ENCODE measurements at regions not wholly inside any gene's neighbourhood (a gene's known extent, or its start where the extent isn't known, plus 50 kb on each side); places are given as distances from the start of the nearest gene placed in this dataset.

GRCh38 chr12:125210104-125210755 lies 145.0 kb downstream of the AACS start:
- H3K36me3 ChIP-seq (ENCODE audit: control insufficient read depth, insufficient read depth, low read length) = no peaks in the 10 kb centered on the region

GRCh38 chr12:125211464-125211863 lies 146.2 kb downstream of the AACS start:
- Histone ChIP-seq H3K9ac (ENCODE audit: low read length) (no peak overlapping the region), H3K27ac (ENCODE audit: low read depth, low read length) (no peak overlapping the region), H3K27me3 (ENCODE audit: control insufficient read depth, insufficient read depth, low read length) (peaks cover 2% of the 10 kb centered on the region)

More at GRCh38 chr12:125210104-125210755, 145.0 kb downstream of the AACS start:
- Histone ChIP-seq H3K4me1 (ENCODE audit: control insufficient read depth, insufficient read depth, low read length) (no peaks in the 10 kb centered on the region), H3K27ac (ENCODE audit: low read depth, low read length) (no peak overlapping the region), H3K27me3 (ENCODE audit: control insufficient read depth, insufficient read depth, low read length) (peaks cover 2% of the 10 kb centered on the region), H3K9ac (ENCODE audit: low read length) (no peak overlapping the region), H3K4me3 (ENCODE audit: low read length) (no peak overlapping the region)

DNA sequence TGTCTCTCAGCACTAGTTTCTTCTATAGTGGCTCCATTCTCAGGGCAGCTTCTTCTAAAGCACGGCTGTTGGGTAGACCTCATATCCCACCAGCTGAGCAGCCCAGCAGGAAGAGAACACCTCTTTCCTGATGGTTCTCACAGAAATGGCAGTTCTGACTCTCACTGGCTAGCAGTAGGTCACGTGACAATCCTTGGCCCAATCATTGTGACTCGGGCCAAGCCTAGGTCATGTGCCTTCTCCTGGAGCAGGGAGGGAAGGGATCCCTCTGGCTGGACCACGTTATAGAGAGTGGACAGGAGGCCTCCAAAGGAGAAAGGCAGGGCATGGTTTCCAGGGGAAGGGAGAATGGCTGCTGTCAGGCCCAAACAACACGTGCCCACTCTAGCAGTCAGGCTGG lies 149.1 kb downstream of the AACS start:
- Histone ChIP-seq H3K36me3 (ENCODE audit: control insufficient read depth, insufficient read depth, low read length) (no peaks in the 10 kb centered on the region), H3K4me1 (ENCODE audit: control insufficient read depth, insufficient read depth, low read length) (no peaks in the 10 kb centered on the region), H3K27me3 (ENCODE audit: control insufficient read depth, insufficient read depth, low read length) (peaks cover 2% of the 10 kb centered on the region), H3K4me3 (ENCODE audit: low read length) (no peak overlapping the region), H3K27ac (ENCODE audit: low read depth, low read length) (no peak overlapping the region), H3K9ac (ENCODE audit: low read length) (no peak overlapping the region)

More at GRCh38 chr12:125211464-125211863, 146.2 kb downstream of the AACS start:
- Histone ChIP-seq H3K4me1 (ENCODE audit: control insufficient read depth, insufficient read depth, low read length) (no peaks in the 10 kb centered on the region), H3K36me3 (ENCODE audit: control insufficient read depth, insufficient read depth, low read length) (no peaks in the 10 kb centered on the region), H3K4me3 (ENCODE audit: low read length) (no peak overlapping the region)

- Histone ChIP-seq H3K4me1 (ENCODE audit: control insufficient read depth, insufficient read depth, low read length) (no peaks in the 10 kb centered on the region), H3K4me3 (ENCODE audit: low read length) (no peak overlapping the region), H3K9ac (ENCODE audit: low read length) (no peak overlapping the region), H3K27ac (ENCODE audit: low read depth, low read length) (no peak overlapping the region), H3K27me3 (ENCODE audit: control insufficient read depth, insufficient read depth, low read length) (peaks cover 3% of the 10 kb centered on the region), H3K36me3 (ENCODE audit: control insufficient read depth, insufficient read depth, low read length) (no peaks in the 10 kb centered on the region)
Observed at GRCh38 chr12:125216756-125217155, 151.5 kb downstream of the AACS start.

- Histone ChIP-seq H3K27ac (ENCODE audit: low read depth, low read length) (no peak overlapping the region), H3K9ac (ENCODE audit: low read length) (no peak overlapping the region), H3K4me3 (ENCODE audit: low read length) (no peak overlapping the region), H3K27me3 (ENCODE audit: control insufficient read depth, insufficient read depth, low read length) (peaks cover 3% of the 10 kb centered on the region), H3K4me1 (ENCODE audit: control insufficient read depth, insufficient read depth, low read length) (no peaks in the 10 kb centered on the region), H3K36me3 (ENCODE audit: control insufficient read depth, insufficient read depth, low read length) (no peaks in the 10 kb centered on the region)
Observed at GRCh38 chr12:125217308-125217707, 152.1 kb downstream of the AACS start.

DNA sequence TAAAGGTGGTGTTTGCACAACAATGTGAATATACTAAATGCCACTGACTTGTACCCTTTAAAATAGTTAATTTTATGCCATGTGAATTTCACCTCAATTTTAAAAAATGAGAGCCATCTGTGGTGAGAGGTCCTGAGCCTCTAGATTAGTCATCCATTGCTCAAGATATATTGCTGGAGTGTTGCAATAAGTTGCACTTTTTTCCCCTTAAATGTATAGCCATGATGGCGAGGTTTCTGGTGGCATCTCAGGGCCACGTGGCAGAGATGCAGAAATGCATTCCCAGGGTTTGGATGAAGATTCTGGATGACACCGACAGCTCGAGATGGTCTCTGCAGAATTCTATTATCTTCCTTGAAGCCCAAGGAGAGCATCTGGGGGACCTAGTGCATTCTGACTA lies 153.7 kb downstream of the AACS start:
- H3K9ac ChIP-seq (ENCODE audit: low read length) = no peak overlapping the region
- H3K27ac ChIP-seq (ENCODE audit: low read depth, low read length) = no peak overlapping the region
- H3K27me3 ChIP-seq (ENCODE audit: control insufficient read depth, insufficient read depth, low read length) = peaks cover 3% of the 10 kb centered on the region
- no peaks in the 10 kb centered on the region for H3K36me3 ChIP-seq (ENCODE audit: control insufficient read depth, insufficient read depth, low read length)
- H3K4me3 ChIP-seq (ENCODE audit: low read length) = no peak overlapping the region
- H3K4me1 ChIP-seq (ENCODE audit: control insufficient read depth, insufficient read depth, low read length) = no peaks in the 10 kb centered on the region

- Histone ChIP-seq H3K9ac (ENCODE audit: low read length) (no peak overlapping the region), H3K27me3 (ENCODE audit: control insufficient read depth, insufficient read depth, low read length) (peaks cover 3% of the 10 kb centered on the region), H3K36me3 (ENCODE audit: control insufficient read depth, insufficient read depth, low read length) (no peaks in the 10 kb centered on the region), H3K4me1 (ENCODE audit: control insufficient read depth, insufficient read depth, low read length) (no peaks in the 10 kb centered on the region), H3K27ac (ENCODE audit: low read depth, low read length) (no peak overlapping the region), H3K4me3 (ENCODE audit: low read length) (no peak overlapping the region)
Observed at GRCh38 chr12:125220404-125221273, 155.4 kb downstream of the AACS start.

- no peaks in the 10 kb centered on the region for H3K36me3 ChIP-seq (ENCODE audit: control insufficient read depth, insufficient read depth, low read length)
- H3K4me1 ChIP-seq (ENCODE audit: control insufficient read depth, insufficient read depth, low read length) = no peaks in the 10 kb centered on the region
- H3K27me3 ChIP-seq (ENCODE audit: control insufficient read depth, insufficient read depth, low read length) = peaks cover 3% of the 10 kb centered on the region
- H3K27ac ChIP-seq (ENCODE audit: low read depth, low read length) = no peak overlapping the region
- no peak overlapping the region for H3K9ac ChIP-seq (ENCODE audit: low read length)
- no peak overlapping the region for H3K4me3 ChIP-seq (ENCODE audit: low read length)
Observed at GRCh38 chr12:125221602-125222001, 156.4 kb downstream of the AACS start.

DNA sequence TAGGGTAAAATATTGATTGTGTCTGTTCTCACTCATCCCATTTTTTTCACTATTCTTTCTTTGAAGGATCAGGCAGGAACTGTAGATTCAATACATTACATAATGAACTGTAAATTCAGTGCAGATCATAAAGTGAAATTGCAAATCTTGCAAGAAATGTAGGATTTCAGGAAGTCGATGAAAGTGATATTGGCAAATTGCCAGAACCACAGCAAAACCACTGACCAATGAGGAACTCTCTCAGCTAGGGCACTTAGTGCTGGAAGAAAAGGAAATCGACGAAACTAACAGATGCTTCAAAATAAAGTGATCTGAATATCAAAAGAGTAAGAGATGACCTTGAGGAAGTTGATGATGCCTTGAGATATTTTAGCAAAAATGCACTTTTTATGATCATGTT lies 157.6 kb downstream of the AACS start:
- Histone ChIP-seq H3K36me3 (ENCODE audit: control insufficient read depth, insufficient read depth, low read length) (no peaks in the 10 kb centered on the region), H3K4me1 (ENCODE audit: control insufficient read depth, insufficient read depth, low read length) (no peaks in the 10 kb centered on the region), H3K9ac (ENCODE audit: low read length) (no peak overlapping the region), H3K27me3 (ENCODE audit: control insufficient read depth, insufficient read depth, low read length) (peaks cover 3% of the 10 kb centered on the region), H3K27ac (ENCODE audit: low read depth, low read length) (no peak overlapping the region), H3K4me3 (ENCODE audit: low read length) (no peak overlapping the region)

GRCh38 chr12:125225641-125226040 lies 160.4 kb downstream of the AACS start:
- Histone ChIP-seq H3K27me3 (ENCODE audit: control insufficient read depth, insufficient read depth, low read length) (peaks cover 2% of the 10 kb centered on the region), H3K36me3 (ENCODE audit: control insufficient read depth, insufficient read depth, low read length) (no peaks in the 10 kb centered on the region), H3K27ac (ENCODE audit: low read depth, low read length) (no peak overlapping the region), H3K9ac (ENCODE audit: low read length) (no peak overlapping the region), H3K4me1 (ENCODE audit: control insufficient read depth, insufficient read depth, low read length) (no peaks in the 10 kb centered on the region), H3K4me3 (ENCODE audit: low read length) (no peak overlapping the region)

GRCh38 chr12:125228519-125229260 lies 163.5 kb downstream of the AACS start:
- Histone ChIP-seq H3K9ac (ENCODE audit: low read length) (no peak overlapping the region), H3K4me1 (ENCODE audit: control insufficient read depth, insufficient read depth, low read length) (no peaks in the 10 kb centered on the region), H3K27me3 (ENCODE audit: control insufficient read depth, insufficient read depth, low read length) (no peaks in the 10 kb centered on the region), H3K36me3 (ENCODE audit: control insufficient read depth, insufficient read depth, low read length) (no peaks in the 10 kb centered on the region), H3K27ac (ENCODE audit: low read depth, low read length) (no peak overlapping the region), H3K4me3 (ENCODE audit: low read length) (no peak overlapping the region)

DNA sequence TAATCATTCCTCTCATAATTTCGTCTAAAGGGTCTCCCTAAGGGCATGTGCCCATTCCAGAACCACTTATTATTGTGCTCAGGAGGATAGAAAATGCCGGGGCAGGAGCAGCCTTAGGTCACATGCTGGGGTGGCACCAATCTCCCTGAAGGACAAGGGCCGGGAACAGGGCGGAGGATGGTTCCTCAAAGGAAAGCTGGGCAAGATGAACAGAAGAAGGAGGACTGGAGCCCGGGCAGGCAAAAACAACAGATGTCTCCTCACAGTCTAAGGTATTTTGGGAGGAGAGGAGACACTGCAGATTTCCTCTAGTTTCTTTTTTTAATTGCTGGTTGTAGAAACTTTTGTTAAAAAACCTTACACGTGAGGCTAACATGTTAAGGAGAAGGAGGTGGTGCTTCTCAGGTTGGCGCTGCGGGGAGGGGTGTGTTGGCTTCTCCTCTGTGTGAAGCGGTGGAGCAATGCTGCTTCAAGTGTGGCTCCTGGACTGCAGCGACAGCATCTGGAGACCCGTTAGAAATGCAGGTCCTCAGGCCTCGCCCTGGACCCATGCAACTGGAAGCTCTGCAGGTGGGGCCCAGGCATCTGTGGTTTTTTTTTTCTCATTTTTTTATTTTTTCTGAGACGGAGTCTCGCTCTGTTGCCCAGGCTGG lies 164.8 kb downstream of the AACS start:
- H3K4me3 ChIP-seq (ENCODE audit: low read length) = no peak overlapping the region
- H3K27ac ChIP-seq (ENCODE audit: low read depth, low read length) = no peak overlapping the region
- H3K9ac ChIP-seq (ENCODE audit: low read length) = no peak overlapping the region
- H3K27me3 ChIP-seq (ENCODE audit: control insufficient read depth, insufficient read depth, low read length) = no peaks in the 10 kb centered on the region
- no peaks in the 10 kb centered on the region for H3K36me3 ChIP-seq (ENCODE audit: control insufficient read depth, insufficient read depth, low read length)
- no peaks in the 10 kb centered on the region for H3K4me1 ChIP-seq (ENCODE audit: control insufficient read depth, insufficient read depth, low read length)

All from rectal smooth muscle tissue (tissue), 1 donor.